ENCODE measurements at regions not wholly inside any gene's neighbourhood (a gene's known extent, or its start where the extent isn't known, plus 50 kb on each side); places are given as distances from the start of the nearest gene placed in this dataset.

GRCh38 chr14:85257287-85257686 lies 272.7 kb upstream of the FLRT2 start:
- TF ChIP-seq EP300 (IDR thresholded peaks at IDR 0.05) = no peak
- no peak for TF ChIP-seq CTCF (IDR thresholded peaks at IDR 0.05)
- no peak for TF ChIP-seq POLR2A (IDR thresholded peaks at IDR 0.05)
- no peak for TF ChIP-seq POLR2AphosphoS5 (IDR thresholded peaks at IDR 0.05)

Data from upper lobe of left lung (tissue), 4 donors.